DMS79 (cell line): ENCODE measurements at regions not wholly inside any gene's neighbourhood (a gene's known extent, or its start where the extent isn't known, plus 50 kb on each side); places are given as distances from the start of the nearest gene placed in this dataset.

ENCODE experiments used
- DNase-seq: peaks from one replicate; lab custom pipeline; 2025; lab: John Stamatoyannopoulos, UW

DNA sequence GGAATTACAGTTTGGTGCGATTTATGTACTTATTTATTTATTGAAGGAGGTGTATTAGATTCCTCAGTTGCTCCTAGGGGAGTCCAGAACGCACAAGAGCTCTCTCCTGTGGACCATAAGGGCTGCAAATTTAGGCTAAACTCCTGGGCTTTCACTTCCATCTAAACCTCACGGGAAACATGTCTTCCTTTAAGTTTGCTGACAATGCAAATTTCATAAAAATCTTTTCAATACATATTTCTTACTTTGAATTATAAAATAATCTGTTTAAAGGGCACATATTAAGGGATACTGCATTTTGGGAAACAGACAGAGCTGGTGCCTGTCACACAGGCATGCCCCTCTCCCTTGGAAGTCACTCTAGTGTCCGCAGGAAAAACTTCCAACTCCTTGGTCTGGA, 438.0 kb upstream of the CPEB2 start:
- DNase-seq, result no peak

DNA sequence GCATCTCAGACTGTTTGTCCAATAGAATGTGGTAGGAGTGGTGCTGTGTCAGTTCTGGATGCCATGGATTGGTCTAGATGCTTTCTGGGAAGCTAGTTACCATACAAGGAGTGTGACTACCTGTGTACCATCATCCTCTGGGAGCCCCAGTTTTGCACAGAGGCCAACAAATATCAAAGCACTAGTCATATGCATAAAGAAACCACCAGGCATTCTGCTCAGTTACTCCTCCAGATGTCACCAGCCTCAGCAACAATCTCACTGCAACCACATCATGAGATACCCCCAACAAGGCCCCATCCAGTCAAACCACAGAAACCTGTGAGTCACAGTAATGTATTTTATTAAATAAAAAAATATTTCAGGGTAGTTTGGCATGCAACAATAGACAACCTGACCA, 435.8 kb upstream of the CPEB2 start:
- DNase-seq, result no peak

DNA sequence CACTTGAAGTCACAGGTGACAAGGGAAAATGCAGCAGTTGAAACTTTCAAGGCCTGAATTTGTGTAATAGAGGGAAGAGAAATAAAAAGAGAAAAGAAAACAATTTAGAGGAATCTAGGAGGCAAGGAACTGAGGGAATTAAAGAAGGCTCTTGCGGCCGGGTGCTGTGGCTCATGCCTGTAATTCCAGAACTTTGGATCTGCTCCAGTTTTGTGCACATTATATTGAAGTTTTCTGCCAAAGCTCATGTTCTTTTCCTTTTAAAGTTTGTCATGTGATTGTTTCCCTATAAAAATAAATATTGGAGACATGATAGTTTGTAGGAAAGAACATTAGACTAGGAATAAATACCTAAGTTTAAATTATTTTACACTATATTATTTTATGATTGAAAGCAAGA, 433.9 kb upstream of the CPEB2 start:
- DNase-seq, result no peak

DNA sequence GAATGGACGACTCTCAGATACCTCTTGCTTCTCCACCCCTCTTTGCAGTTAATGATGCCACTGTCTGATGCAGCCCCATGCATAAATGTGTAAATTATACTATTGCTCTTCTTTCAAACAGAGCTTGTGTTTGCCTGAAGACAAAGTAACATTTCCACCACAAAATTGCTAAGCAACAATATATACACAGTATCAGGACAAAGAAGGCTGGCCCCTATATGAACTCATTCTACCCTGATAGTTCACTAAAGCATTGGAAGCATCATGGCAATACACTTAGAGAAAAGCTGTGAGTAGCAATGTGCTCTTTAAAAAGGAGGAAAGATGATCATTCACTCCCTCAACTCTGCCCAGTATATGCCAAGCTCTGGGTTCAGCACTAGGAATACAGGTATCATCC, 427.0 kb upstream of the CPEB2 start:
- DNase-seq, result no peak

DNA sequence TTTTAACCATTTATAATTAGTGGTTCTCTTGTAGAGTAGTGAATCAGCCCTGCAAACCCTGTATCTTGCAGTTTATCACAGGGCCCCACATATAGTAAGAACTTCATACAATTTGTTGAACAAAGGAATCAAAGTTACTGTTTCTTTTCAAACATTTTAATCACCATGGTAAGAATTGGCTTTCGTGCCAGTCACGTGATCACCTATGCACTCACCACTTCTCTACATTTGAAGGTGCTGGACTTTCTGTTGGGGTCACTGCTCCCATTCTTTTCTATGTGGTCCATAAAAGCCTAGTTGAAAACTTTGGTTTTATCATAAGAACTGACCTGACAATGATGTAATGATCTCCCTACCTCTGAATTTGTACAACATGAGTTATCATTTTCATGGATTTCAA, 426.4 kb upstream of the CPEB2 start:
- DNase-seq, result no peak

DNA sequence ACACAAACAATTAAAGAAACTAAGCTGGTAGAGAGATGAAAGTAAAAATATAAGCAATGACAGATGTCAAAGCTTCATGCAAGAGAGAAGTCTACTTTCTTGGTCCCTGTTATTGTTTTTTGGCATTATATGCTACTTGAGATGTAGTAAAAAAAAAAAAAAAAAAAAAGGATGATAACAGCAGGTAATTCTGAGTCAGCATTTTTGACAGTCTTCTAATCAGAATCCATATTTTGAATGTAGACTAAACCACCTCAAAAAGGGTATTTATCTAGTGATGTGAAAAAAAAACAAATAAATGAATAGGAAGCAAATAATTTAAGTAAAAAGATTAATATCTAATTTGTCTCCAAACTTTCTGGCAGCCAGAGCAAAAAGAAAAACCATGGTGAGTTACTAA, 422.2 kb upstream of the CPEB2 start:
- DNase-seq, result no peak

DNA sequence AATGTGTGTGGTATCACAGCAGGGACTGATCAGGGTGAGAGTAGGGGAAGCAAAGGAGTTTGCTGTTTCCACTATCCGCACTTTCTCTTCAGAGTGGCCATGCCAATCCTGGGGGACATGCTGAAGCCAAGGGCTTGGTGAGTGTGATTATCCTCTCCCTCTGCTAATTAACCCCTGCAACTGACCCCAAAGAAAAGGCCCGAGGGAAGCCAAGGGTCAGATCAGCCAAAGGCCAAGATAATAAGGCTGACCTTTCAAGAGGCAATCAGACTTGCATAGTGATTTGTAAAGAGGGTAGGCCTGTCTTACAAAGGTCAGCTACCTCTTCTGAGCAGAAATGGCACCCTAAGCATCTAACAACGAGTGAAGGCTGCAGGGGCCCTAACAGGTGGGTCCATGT, 420.5 kb upstream of the CPEB2 start:
- no peak for DNase-seq

DNA sequence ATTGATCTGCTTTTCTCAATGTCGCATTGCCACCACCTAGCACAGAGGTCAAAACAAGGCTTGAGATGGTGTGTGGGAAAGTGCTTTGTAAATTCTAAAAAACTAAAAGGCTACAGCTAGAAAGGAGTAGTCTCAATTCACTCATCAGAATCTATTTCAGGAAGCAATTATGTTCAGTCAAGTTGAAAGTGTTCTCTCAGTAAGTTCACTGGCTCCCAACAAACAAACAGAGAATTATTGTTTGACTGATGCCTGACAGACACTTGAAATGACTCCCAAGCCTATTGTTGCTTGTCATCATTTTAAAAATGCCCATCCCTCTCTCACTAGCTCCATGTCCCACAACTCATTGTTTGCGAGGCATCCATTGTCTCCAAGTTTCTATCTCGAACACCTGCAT, 419.6 kb upstream of the CPEB2 start:
- no peak for DNase-seq

DNA sequence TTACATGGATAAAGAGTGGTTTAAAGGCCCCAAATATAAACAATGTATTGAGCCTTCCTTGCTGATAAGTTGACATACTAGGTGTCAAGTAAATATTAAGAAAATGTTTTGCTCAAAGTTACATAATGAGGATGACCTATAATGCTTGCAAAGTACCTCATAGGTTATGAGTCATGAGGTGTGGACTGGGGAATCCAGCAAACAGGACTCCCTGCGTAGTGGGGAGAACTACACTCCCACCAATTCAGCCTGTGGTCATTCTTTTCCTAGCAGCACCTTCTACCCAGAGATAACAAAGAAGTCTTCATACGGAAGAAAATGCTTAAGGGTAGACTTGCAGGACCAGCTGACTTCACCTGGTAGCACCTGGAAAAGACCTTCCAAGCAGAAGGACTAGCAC, 418.9 kb upstream of the CPEB2 start:
- no peak for DNase-seq

DNA sequence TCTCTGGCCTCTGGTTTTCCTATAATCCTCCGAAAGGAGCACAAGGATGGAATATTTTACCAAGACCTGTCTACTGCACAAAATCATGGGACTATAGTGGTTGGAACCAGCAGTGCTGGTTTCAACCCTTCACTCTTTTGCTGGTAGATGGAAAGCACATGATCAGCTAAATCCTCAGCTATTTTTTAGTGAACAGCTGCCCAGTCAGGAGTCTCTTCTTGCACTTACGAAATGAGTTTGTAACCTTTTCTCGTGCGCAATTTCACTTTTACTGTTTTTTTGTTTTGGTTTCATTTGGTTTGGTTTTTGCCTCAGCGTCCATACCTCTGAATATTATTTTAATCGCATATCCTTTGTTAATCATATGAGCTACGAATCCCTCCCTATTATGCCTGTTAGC, 418.5 kb upstream of the CPEB2 start:
- DNase-seq, result no peak

DNA sequence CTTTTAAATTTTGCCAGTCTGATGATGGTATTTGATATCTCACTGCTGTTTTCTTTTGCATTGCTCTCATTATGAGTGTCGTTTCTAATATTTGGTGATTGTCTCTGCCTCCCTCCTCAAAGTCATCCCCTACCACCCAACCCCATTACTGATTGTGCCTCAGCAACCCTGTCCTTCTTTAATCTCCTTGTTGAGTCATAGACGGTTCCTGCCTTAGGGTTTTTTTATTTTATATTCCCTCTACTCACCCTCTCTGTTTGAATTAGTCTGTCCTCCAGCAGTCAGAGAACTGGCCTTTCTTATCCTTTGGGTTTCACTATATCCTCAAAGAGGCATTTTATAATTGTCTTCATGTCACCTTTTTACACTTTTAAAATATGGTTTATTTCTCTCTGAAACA, 409.3 kb upstream of the CPEB2 start:
- no peak for DNase-seq

DNA sequence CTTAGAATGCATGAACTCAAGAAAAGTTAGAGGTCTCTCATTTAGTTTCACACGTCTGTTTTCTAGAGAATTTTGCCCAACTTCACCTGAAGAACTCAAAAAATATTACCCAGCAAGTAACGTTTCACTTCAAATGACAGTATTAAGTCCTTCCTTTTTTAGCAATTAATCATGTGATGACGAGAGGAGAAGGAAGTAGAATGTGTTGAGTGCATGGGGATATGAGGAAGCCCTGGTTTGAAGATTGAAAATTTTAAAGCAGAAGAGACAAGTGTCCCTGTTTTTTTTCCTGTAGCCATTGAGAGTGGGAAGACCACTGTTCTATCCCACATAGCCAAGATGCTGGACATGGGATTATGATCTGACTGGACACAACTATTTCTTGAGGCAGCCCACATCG, 406.3 kb upstream of the CPEB2 start:
- no peak for DNase-seq

DNA sequence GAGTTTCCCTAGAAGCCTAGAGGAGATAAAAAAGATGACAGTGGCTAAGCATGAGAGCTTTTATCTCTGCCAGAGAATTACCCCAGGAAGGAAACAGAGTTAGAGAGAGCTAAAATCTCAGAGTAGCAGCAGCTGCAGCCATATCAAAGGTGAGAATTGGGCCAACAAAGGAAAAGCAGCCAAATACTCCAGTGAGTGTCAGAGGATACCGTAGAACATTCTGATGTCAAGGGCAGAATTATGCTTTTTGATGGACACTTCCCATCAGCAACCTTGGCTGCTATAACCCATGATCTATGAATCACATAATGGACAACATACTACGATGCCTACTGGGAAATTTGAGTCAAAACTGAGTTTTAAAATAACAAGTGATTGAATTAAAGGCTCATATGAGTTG, 405.8 kb upstream of the CPEB2 start:
- no peak for DNase-seq

DNA sequence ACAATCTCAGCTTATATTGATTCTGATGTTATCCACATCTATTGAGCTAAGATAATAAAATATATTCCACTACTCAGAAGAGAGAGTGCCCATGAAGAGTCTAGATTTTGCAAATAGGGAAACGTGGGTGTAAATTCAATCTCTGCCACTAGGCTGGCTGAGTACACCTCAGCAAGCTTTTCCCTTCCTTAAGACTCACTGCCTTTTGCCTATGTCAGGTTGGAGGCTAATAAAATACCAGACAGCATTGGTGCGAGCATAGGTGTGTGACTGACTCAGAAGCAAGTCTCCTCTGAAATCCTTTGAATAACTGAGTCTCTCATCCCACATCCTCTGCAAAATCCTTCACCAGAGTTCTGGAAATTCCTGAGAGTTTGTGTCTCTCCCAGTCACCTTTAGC, 405.4 kb upstream of the CPEB2 start:
- no peak for DNase-seq

DNA sequence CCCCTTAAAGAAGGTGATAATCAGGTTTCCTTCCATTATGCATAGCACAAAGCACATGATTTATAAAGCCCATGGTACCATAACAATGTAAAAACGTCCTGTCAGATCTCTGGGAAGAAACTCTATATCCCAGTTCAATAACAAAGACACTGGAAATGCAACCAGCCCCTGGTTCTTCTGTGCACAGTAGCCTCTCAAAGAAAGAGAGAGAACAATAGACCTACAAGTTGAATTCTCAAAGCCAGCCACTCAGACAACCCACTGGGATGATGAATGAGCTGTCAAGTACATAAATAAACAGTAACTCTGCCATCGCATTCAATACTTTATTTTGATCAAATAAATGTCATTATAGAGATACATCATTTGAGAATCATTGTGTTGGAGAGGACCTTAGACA, 400.1 kb upstream of the CPEB2 start:
- no peak for DNase-seq

DNA sequence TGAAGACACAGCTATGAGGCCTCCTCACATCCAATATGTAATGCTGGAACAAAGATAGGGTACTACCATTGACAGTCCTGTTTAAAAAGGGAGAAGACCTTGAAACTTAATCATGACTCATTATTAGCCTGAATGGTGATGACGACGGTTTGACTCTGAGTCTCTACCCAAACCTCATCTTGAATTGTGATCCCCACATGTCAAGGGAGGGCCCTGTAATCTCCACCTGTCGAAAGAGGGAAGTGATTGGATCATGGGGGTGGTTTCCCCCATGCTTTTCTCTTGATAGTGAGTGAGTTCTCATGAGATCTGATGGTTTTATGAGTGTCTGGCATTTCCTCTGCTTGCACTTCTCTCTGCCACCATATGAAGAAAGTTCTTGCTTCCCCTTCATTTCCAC, 395.3 kb upstream of the CPEB2 start:
- DNase-seq, result no peak

DNA sequence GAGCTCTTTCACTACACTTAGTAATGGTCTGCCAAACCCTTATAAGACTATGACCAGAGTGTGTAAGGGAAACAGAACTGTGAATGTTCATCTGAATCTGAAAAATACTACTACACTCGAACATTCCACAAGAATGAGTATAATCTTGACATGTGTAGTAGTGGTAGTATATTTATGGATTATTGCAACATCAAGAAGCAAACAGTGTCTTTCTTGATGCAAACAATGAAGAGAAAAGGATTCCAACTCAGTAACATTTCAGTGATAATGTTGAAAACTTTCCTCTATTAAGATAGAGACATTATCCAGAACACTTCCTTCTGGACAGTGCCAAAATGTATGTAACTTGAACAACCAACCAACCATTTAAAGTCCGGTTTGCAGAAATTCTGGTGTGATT, 394.7 kb upstream of the CPEB2 start:
- DNase-seq, result no peak

DNA sequence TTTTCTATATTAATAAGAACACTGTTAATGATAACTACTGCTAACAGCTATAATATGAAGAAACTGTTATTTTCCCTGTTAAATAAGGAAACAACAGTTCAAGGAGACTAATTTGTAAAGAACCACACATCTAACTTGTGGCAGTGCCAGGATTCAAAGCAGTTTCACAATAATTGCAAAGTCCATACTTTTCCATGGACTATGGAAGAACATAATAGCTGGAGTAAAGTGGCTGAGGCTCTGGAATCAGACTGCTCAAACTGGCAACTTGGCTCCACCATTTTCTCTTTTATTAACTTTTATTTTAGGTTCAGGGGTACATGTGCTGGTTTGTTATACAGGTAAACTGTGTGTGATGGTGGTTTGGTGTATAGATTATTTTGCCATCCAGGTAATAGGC, 393.7 kb upstream of the CPEB2 start:
- DNase-seq, result no peak

DNA sequence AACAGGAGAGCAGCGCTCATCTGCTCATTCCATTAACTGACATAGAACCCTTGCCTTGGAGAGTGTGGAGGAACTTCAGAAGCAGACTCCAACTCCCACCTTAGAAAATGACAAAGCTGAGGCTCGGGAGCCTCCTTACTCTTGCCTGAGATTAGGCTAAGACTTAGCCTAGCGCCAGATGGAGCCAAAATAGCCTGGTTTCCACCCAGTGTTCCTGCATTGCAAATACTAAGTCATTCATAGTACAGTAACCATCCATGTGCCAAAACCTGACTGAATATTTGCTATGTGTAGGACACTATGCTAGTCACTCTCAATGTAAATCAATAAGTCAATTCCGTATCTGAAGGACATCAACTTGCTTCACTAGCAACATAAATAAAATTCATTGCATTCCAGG, 387.4 kb upstream of the CPEB2 start:
- DNase-seq, result no peak

DNA sequence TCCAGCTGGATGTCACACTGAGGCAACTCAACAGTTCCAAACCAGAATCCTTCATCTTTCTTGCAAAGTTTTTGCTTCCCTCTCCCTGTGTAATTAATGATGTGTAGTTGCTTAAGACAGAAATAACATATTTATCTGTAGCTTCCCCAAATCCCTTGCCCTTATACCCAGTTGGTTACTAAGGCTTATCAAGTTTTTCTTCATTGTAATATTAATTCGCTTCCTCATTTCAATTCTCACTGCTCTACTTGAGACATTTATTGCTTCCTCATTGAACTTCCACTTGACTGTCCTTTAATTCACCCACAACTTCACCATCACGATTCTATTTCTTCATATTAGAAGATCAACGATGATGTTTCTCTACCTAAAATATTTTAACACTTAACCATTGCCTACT, 386.6 kb upstream of the CPEB2 start:
- no peak for DNase-seq

DNA sequence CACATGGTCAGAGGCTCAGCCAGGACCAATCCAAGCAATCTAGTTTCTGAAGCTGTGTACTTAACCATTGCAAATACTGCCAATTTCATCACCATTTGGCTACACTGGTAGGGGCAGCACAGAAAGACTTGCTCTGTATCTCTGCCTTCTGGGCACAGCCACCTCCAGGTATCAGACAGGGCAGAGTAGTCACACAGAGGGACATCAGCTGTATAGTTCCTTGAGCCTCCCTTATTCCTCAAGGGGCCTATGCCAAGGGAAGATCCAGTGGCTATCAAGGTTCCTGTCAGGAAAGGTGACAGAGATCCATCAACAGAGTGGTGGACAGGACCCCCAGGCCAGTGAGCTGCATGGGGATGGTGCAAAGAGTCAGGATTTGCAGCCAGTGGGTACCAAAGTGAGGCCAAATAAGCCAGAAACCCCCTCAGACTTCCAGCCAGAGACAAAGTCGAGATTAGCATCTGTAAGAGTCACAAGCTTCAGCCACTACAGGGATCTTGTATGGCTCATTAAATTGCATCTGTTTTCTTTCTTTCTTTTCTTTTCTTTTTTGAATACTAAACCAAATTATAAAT, 381.6 kb upstream of the CPEB2 start:
- DNase-seq, result no peak

DNA sequence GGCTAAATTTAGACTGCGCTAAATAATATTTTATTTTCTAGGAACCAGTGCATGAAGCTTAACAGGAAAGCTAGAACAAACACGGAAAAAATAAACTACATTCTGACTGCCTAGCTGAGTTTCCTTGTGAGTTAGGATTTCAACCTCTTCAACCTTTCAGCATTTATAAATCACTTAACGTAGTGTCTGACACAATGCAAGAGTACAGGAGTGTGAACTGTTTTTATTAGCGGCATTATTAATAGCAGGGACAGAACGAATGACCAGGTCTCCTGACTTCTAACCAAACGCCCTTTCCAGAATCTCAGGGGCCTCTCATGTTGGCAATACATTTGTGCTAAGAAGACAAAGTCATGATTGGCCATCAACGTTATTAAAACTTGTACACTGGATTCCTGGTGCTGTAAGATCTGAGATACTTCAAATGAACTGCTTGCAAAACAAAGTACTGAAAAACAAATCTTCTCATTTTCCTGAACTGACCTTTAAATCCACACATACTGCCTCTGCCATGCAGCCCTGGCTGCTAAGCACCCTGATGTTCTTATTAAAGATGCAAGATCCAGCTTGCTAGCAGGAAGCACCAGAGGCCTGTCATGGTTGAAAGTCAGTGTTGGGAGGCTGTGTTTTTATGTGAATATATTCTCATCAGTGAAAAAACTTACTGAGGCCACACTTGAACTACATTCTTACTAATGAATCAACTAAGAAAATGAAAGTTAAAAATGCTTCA, 380.4 kb upstream of the CPEB2 start:
- no peak for DNase-seq

DNA sequence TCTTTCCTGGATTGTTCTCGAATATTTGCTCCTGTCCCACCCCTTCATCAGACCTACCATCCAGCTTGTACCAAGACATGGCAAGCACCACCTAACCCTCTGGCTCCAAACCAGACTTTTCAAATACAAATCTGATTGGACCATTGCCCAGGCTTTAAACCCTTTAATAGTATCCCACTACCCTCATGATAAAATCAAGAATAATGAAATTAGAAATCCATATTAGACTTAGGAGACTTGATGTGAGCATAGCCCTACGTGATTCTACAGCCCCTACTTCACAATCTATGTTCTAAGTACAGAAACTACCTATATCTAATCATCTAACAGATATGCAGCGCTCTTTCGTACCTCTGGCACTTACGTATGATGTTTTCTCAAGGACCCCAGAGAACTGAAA, 375.2 kb upstream of the CPEB2 start:
- no peak for DNase-seq

DNA sequence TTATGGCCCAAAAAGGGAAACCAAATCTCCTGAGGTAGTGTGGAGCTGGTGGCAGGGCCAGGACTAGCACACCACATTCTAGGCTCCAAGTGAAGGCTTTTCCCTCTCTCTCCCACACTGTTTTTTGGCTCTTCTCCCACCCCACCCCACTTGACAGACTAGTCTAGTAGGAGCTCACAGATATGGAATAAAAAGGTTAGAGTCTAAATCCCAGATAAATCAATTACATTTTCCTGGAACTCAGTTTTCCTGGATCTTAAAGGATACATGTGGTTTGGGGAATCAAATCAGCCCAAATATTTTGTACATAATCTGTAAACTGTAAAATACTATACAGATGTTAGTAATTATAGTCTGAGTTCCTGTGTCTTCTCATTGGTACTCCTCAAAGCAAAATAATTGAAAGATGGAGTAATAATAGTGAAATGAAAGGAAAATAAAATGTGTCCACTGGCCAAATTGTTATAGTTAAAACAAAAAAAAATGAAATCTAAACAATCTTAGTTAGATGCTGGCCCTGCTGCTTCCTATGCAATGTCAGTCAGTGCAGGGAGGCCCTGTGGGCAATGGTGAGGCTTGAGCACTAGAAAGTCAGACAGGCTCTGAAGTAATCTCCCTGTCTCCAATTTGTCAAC, 370.4 kb upstream of the CPEB2 start:
- no peak for DNase-seq
